OCI-LY7 (cell line): ENCODE measurements at regions not wholly inside any gene's neighbourhood (a gene's known extent, or its start where the extent isn't known, plus 50 kb on each side); places are given as distances from the start of the nearest gene placed in this dataset.
"Not testable (repeated sequence)": the region's sequence is repeated elsewhere in the genome, so short reads cannot be mapped to it uniquely, and the experiment has no call there.

ENCODE experiments used
- CTCF ChIP-seq: fragments of 200-600 bp; sonication (generic); conservative IDR thresholded peaks from 2 replicates; pipeline ENCODE4 v1.5.1; 2014; ENCODE audit warnings: mild to moderate bottlenecking, antibody characterized with exemption, low read length, moderate library complexity, mixed read lengths
- EZH2phosphoT487 ChIP-seq: fragments of 200-600 bp; sonication (generic); IDR thresholded peaks from 2 replicates; pipeline ENCODE4 v1.6.1; 2018; ENCODE audit warnings: low read depth, borderline replicate concordance, mild to moderate bottlenecking, mixed run types, antibody characterized with exemption, low read length, moderate library complexity, mixed read lengths

DNA sequence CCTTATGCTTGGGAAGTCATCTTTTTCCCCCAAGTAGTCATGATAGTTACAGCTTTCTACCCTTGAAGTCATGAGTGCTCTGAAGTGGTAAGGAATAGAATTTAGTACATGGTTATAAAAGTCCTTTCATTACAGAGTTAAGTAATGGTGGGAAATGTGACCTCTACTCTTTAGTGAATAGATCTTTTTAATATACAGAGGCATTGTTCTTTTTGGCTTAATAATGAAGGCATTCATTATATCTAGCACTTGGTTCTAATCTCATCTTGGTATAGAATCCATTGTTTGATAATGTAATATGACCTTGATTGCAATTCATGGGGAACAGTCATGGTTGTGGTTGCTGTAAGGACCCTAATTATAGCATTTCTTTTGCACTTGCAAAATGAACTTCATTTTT is 125.0 kb upstream of the PRSS12 start:
- not testable (repeated sequence) for TF ChIP-seq CTCF, EZH2phosphoT487
